ENCODE measurements at regions not wholly inside any gene's neighbourhood (a gene's known extent, or its start where the extent isn't known, plus 50 kb on each side); places are given as distances from the start of the nearest gene placed in this dataset.

DNA sequence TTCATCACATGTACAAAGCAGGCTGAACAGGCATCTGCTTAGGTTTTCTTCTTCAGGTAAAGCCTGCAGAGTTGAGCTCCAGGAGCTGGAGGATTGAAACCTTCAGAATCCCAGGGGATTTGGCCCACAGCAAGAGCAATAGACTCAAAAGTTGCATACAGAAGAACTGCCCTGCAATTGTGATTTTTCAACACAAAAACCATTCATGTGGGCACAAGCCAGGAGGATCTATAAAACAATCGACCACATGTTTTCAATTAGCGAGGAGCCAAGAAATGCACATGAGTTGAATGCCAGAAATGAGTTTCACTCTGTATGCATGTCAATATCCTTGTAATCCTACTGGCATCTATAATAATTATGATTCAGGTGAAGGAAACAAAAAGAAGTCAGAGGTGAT, 576.4 kb downstream of the HDGFL1 start:
- TF ChIP-seq CTCF (IDR thresholded peaks at IDR 0.05) (no peak), EP300 (IDR thresholded peaks at IDR 0.05) (no peak), POLR2AphosphoS5 (IDR thresholded peaks at IDR 0.05) (no peak), POLR2A (IDR thresholded peaks at IDR 0.05) (no peak)
